Trophoblast cell (in vitro differentiated cells and primary cell): ENCODE measurements at regions not wholly inside any gene's neighbourhood (a gene's known extent, or its start where the extent isn't known, plus 50 kb on each side); places are given as distances from the start of the nearest gene placed in this dataset.
"Not testable (repeated sequence)": the region's sequence is repeated elsewhere in the genome, so short reads cannot be mapped to it uniquely, and the experiment has no call there.

Experiments used
- DNase-seq, 2 donors: peaks; one replicate each; pipeline ENCODE4 v3.0.0-alpha.2; 2016
- H2AFZ ChIP-seq: 2 replicates; pipeline ENCODE4 v1.6.1; 2013; ENCODE audit warnings: low read length, moderate library complexity, mild to moderate bottlenecking; ENCODE audit not compliant: insufficient read depth, poor library complexity
- H2AK5ac ChIP-seq: 2 replicates; pipeline ENCODE4 v1.6.1; 2013; ENCODE audit warnings: mild to moderate bottlenecking, low read length
- H2BK120ac ChIP-seq: 2 replicates; pipeline ENCODE4 v1.6.1; 2013; ENCODE audit warnings: low read length, mild to moderate bottlenecking, moderate library complexity; ENCODE audit not compliant: insufficient read depth, poor library complexity
- H2BK12ac ChIP-seq: 2 replicates; pipeline ENCODE4 v1.6.1; 2013; ENCODE audit warnings: mild to moderate bottlenecking, low read length, moderate library complexity
- H2BK5ac ChIP-seq: 2 replicates; pipeline ENCODE4 v1.6.1; 2013; ENCODE audit warnings: low read length, low read depth, moderate library complexity, mild to moderate bottlenecking; ENCODE audit not compliant: poor library complexity
- H3K14ac ChIP-seq: 2 replicates; pipeline ENCODE4 v1.6.1; 2013; ENCODE audit warnings: mild to moderate bottlenecking, low read length
- H3K18ac ChIP-seq: 2 replicates; pipeline ENCODE4 v1.6.1; 2013; ENCODE audit warnings: mild to moderate bottlenecking, low read length
- H3K23ac ChIP-seq: 2 replicates; pipeline ENCODE4 v1.6.1; 2013; ENCODE audit warnings: low read length
- H3K27ac ChIP-seq: 2 replicates; pipeline ENCODE4 v1.5.1; 2013; ENCODE audit warnings: low read depth, mild to moderate bottlenecking, inconsistent platforms, low read length, moderate library complexity
- H3K27me3 ChIP-seq: 2 replicates; pipeline ENCODE4 v1.6.1; 2013; ENCODE audit warnings: inconsistent platforms, mild to moderate bottlenecking, low read length, moderate library complexity; ENCODE audit not compliant: insufficient read depth
- H3K36me3 ChIP-seq, 2 experiments: 1 replicate in 1 of 2; 2 replicates in 1 of 2; pipeline ENCODE4 v1.6.1; 2013; ENCODE audit warnings: low read length in 2 of 2, mild to moderate bottlenecking in 2 of 2, moderate library complexity in 1 of 2; ENCODE audit not compliant: insufficient read depth in 2 of 2, control insufficient read depth in 1 of 2
- H3K4ac ChIP-seq: 2 replicates; pipeline ENCODE4 v1.6.1; 2013; ENCODE audit warnings: low read depth, mild to moderate bottlenecking, low read length, moderate library complexity
- H3K4me1 ChIP-seq, 2 experiments: 1 replicate in 1 of 2; 2 replicates in 1 of 2; pipeline ENCODE4 v1.6.1; 2013; ENCODE audit warnings: low read length in 2 of 2, mild to moderate bottlenecking in 2 of 2, moderate library complexity in 1 of 2; ENCODE audit not compliant: insufficient read depth in 2 of 2, control insufficient read depth in 1 of 2
- H3K4me2 ChIP-seq: 2 replicates; pipeline ENCODE4 v1.6.1; 2013; ENCODE audit warnings: inconsistent platforms, mild to moderate bottlenecking, low read length, moderate library complexity
- H3K4me3 ChIP-seq: 2 replicates; pipeline ENCODE4 v1.5.1; 2013; ENCODE audit warnings: mild to moderate bottlenecking, low read depth, low read length, inconsistent platforms
- H3K79me1 ChIP-seq: one replicate; pipeline ENCODE4 v1.6.1; 2013; ENCODE audit warnings: low read length
- H3K79me2 ChIP-seq: 2 replicates; pipeline ENCODE4 v1.6.1; 2013; ENCODE audit warnings: low read length, mild to moderate bottlenecking; ENCODE audit not compliant: control insufficient read depth, insufficient read depth, poor library complexity
- H3K9ac ChIP-seq: 2 replicates; pipeline ENCODE4 v1.6.1; 2013; ENCODE audit warnings: mild to moderate bottlenecking, low read length
- H3K9me3 ChIP-seq: 2 replicates; pipeline ENCODE4 v1.6.1; 2013; ENCODE audit warnings: low read depth, mild to moderate bottlenecking, control low read depth, inconsistent platforms, low read length; ENCODE audit not compliant: insufficient read depth
- H4K12ac ChIP-seq: 2 replicates; pipeline ENCODE4 v1.6.1; 2013; ENCODE audit warnings: low read depth, mild to moderate bottlenecking, low read length, moderate library complexity
- H4K8ac ChIP-seq: 2 replicates; pipeline ENCODE4 v1.6.1; 2013; ENCODE audit warnings: low read depth, mild to moderate bottlenecking, low read length, moderate library complexity
- H4K91ac ChIP-seq: one replicate; pipeline ENCODE4 v1.6.1; 2013; ENCODE audit warnings: low read depth, mild to moderate bottlenecking, low read length, moderate library complexity
- WGBS: extraction: QIAGEN DNeasy Blood & Tissue Kit; methylation state at CpG from one replicate; pipeline ENCODE4 v1.1.7; 2013; ENCODE audit warnings: missing lambda C conversion rate; ENCODE audit not compliant: insufficient read length, insufficient coverage; ENCODE audit errors: extremely low coverage; 5-methylcytosine and 5-hydroxymethylcytosine counted together

DNA sequence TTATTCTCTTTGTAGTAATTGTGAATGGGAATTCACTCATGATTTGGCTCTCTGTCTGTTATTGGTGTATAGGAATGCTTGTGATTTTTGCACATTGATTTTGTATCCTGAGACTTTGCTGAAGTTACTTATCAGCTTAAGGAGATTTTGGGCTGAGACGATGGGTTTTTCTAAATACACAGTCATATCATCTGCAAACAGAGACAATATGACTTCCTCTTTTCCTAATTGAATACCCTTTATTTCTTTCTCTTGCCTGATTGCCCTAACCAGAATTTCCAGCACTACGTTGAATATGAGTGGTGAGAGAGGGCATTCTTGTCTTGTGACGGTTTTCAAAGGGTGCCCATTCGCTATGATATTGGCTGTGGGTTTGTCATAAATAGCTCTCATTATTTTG lies 209.8 kb upstream of the NEBL start:
- not testable (repeated sequence) for H2BK12ac ChIP-seq, H3K9me3 ChIP-seq, H2BK120ac ChIP-seq, H4K8ac ChIP-seq, H3K4ac ChIP-seq, H3K79me2 ChIP-seq, H2AFZ ChIP-seq, H2BK5ac ChIP-seq, H3K9ac ChIP-seq, H4K12ac ChIP-seq, H3K27ac ChIP-seq, H3K27me3 ChIP-seq, H3K18ac ChIP-seq, H3K36me3 ChIP-seq, H3K4me2 ChIP-seq, H4K91ac ChIP-seq, H3K23ac ChIP-seq, H3K79me1 ChIP-seq, DNase-seq, H3K4me1 ChIP-seq, H3K14ac ChIP-seq, H3K4me3 ChIP-seq, H2AK5ac ChIP-seq
- WGBS = no CpG with 5 or more reads among the region's 4 CpGs

DNA sequence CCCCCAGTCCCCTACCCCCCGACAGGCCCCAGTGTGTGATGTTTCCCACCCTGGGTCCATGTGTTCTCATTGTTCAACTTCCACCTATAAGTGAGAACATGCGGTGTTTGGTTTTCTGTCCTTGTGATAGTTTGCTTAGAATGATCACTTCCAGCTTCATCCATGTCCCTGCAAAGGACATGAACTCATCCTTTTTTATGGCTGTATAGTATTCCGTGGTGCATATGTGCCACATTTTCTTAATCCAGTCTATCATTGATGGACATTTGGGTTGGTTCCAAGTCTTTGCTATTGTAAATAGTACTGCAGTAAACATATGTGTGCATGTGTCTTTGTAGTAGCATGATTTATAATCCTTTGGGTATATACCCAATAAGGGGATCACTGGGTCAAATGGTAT lies 208.2 kb upstream of the NEBL start:
- H2AFZ ChIP-seq, H3K4ac ChIP-seq, H4K12ac ChIP-seq, H3K36me3 ChIP-seq, H3K4me3 ChIP-seq, H3K79me1 ChIP-seq, H3K9me3 ChIP-seq, H4K8ac ChIP-seq, H2BK5ac ChIP-seq, H3K23ac ChIP-seq, H2BK120ac ChIP-seq, H3K18ac ChIP-seq, H3K79me2 ChIP-seq, H2AK5ac ChIP-seq, H2BK12ac ChIP-seq, H3K9ac ChIP-seq, H3K27me3 ChIP-seq, H3K4me2 ChIP-seq, H3K14ac ChIP-seq, DNase-seq, H3K27ac ChIP-seq, H4K91ac ChIP-seq, H3K4me1 ChIP-seq: not testable (repeated sequence)
- no CpG with 5 or more reads among the region's 3 CpGs for WGBS

DNA sequence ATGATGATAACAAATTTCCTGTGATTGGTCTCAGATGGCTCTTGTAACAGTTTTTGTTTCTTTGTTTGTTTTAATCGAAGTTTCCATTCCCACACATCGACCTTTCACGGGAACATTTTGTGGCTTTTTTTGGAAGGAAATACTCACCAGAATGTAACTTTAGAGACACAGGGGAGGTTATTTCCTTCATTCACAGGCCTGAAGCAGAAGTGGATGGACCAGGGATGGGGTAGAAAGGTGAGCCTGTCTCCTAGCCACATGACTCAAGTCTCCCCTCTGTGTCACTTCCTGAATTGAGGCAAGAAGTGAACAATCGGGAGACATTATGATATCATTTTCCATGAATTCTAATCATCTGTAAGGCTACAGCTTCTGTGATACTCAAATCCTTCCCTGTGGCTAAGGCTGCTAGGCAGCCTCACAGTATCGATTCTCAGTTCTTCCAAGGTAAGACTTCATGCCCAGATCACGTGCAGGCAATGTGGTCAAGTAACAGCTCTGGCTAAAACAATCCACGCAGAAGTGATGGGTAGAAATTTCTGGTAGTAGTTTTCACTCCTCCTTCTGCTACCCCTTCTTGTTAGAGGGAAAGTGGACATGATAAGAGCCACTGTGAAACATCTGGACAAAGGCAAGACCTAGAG lies 203.9 kb upstream of the NEBL start:
- H3K18ac ChIP-seq = no peak overlapping the region
- H4K91ac ChIP-seq = no peak overlapping the region
- no peak overlapping the region for H3K27ac ChIP-seq
- H3K79me1 ChIP-seq = no peaks in the 10 kb centered on the region
- no peaks in the 10 kb centered on the region for H3K79me2 ChIP-seq
- H3K14ac ChIP-seq = no peak overlapping the region
- no peak overlapping the region for H3K4ac ChIP-seq
- H3K4me3 ChIP-seq = no peak overlapping the region
- H4K12ac ChIP-seq = no peak overlapping the region
- no CpG with 5 or more reads among the region's 7 CpGs for WGBS
- no peaks in the 10 kb centered on the region for H3K27me3 ChIP-seq
- H3K9ac ChIP-seq = no peak overlapping the region
- no peaks in the 10 kb centered on the region for H3K4me1 ChIP-seq
- DNase-seq = no peak
- H2BK12ac ChIP-seq = no peak overlapping the region
- no peak overlapping the region for H2BK5ac ChIP-seq
- no peak overlapping the region for H2AFZ ChIP-seq
- H2AK5ac ChIP-seq = no peak overlapping the region
- H3K23ac ChIP-seq = no peak overlapping the region
- H4K8ac ChIP-seq = no peak overlapping the region
- H3K9me3 ChIP-seq = no peaks in the 10 kb centered on the region
- no peak overlapping the region for H2BK120ac ChIP-seq
- H3K36me3 ChIP-seq = peaks cover 0 to 2% of the 10 kb centered on the region in 2 experiments
- no peak overlapping the region for H3K4me2 ChIP-seq

DNA sequence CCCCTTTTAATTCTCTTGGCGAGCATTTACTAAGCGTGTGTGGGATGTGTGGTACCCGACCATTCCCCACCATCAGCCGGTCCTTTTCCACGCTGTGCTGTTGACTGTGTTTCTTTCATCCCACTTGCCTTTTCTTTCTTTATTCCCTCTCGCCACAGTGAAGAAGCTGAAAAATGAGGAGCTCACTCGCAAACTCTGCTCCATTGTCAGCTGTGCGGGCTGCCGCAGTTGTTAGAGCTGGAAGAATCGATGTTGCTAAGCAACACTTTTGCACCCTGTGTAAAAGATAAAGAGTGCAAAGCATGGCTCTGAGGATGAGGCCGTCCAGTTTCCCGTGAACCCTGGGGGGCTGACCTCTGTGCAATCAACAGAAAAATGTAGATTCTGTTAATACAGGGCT lies 203.1 kb upstream of the NEBL start:
- H3K4me3 ChIP-seq = no peak overlapping the region
- no peak overlapping the region for H3K23ac ChIP-seq
- no peak overlapping the region for H4K12ac ChIP-seq
- no CpG with 5 or more reads among the region's 12 CpGs for WGBS
- no peak overlapping the region for H3K4me2 ChIP-seq
- no peak overlapping the region for H3K27ac ChIP-seq
- H2BK12ac ChIP-seq = no peak overlapping the region
- H4K8ac ChIP-seq = no peak overlapping the region
- H4K91ac ChIP-seq = no peak overlapping the region
- H2BK120ac ChIP-seq = no peak overlapping the region
- no peaks in the 10 kb centered on the region for H3K27me3 ChIP-seq
- H3K18ac ChIP-seq = no peak overlapping the region
- no peak overlapping the region for H3K4ac ChIP-seq
- no peak overlapping the region for H3K9ac ChIP-seq
- H3K36me3 ChIP-seq = peaks cover 0 to 2% of the 10 kb centered on the region in 2 experiments
- H3K79me2 ChIP-seq = no peaks in the 10 kb centered on the region
- no peak for DNase-seq
- no peaks in the 10 kb centered on the region for H3K79me1 ChIP-seq
- no peak overlapping the region for H2BK5ac ChIP-seq
- no peaks in the 10 kb centered on the region for H3K4me1 ChIP-seq
- no peak overlapping the region for H2AK5ac ChIP-seq
- H3K9me3 ChIP-seq = no peaks in the 10 kb centered on the region
- no peak overlapping the region for H3K14ac ChIP-seq
- no peak overlapping the region for H2AFZ ChIP-seq
